ENCODE measurements at regions not wholly inside any gene's neighbourhood (a gene's known extent, or its start where the extent isn't known, plus 50 kb on each side); places are given as distances from the start of the nearest gene placed in this dataset.

- intact Hi-C loops (cut with micrococcal nuclease; ENCODE audit: unreplicated experiment), result no loop called here
- POLR2A ChIA-PET (ENCODE audit: low non-redundant PET), result no interaction called here
- CTCF ChIA-PET, result no interaction called here
- DNase-seq (ENCODE audit: low spot score), result no peak
- TF ChIP-seq EZH2 (IDR thresholded peaks at IDR 0.05; ENCODE audit: borderline replicate concordance, low read depth, low read length, poor library complexity, severe bottlenecking) (no peak), CTCF (conservative IDR thresholded peaks at IDR 0.05; ENCODE audit: low read depth, low read length) (no peak)
- Histone ChIP-seq H3K9me3 (ENCODE audit: low read depth, low read length, poor library complexity, severe bottlenecking) (no peaks in the 10 kb centered on the region), H3K27ac (ENCODE audit: low read depth, low read length, poor library complexity, severe bottlenecking) (no peak overlapping the region), H3K4me3 (ENCODE audit: low read depth, low read length, poor library complexity, severe bottlenecking) (no peak overlapping the region), H3K4me1 (ENCODE audit: insufficient read depth, low read length, poor library complexity, severe bottlenecking) (no peaks in the 10 kb centered on the region), H3K36me3 (ENCODE audit: insufficient read depth, low read length, poor library complexity, severe bottlenecking) (no peaks in the 10 kb centered on the region), H3K27me3 (replicated peaks; ENCODE audit: insufficient read depth, low read depth, low read length, poor library complexity) (no peaks in the 10 kb centered on the region)
- BruUV-seq (replicated peaks), result no TSS peak
These were observed 120.1 kb downstream of the NUFIP1 start for GRCh38 chr13:44869167-44869566.

- H3K36me3 ChIP-seq (ENCODE audit: insufficient read depth, low read length, poor library complexity, severe bottlenecking), result no peaks in the 10 kb centered on the region
- H3K27me3 ChIP-seq (replicated peaks; ENCODE audit: insufficient read depth, low read depth, low read length, poor library complexity), result no peaks in the 10 kb centered on the region
- no peak overlapping the region for H3K4me3 ChIP-seq (ENCODE audit: low read depth, low read length, poor library complexity, severe bottlenecking)
- H3K4me1 ChIP-seq (ENCODE audit: insufficient read depth, low read length, poor library complexity, severe bottlenecking), result no peaks in the 10 kb centered on the region
- no TSS peak for BruUV-seq (replicated peaks)
- H3K27ac ChIP-seq (ENCODE audit: low read depth, low read length, poor library complexity, severe bottlenecking), result no peak overlapping the region
- CTCF ChIA-PET, result no interaction called here
- DNase-seq (ENCODE audit: low spot score), result no peak
- POLR2A ChIA-PET (ENCODE audit: low non-redundant PET), result no interaction called here
- TF ChIP-seq CTCF (conservative IDR thresholded peaks at IDR 0.05; ENCODE audit: low read depth, low read length) (no peak), EZH2 (IDR thresholded peaks at IDR 0.05; ENCODE audit: borderline replicate concordance, low read depth, low read length, poor library complexity, severe bottlenecking) (no peak)
- intact Hi-C loops (cut with micrococcal nuclease; ENCODE audit: unreplicated experiment), result no loop called here
- no peaks in the 10 kb centered on the region for H3K9me3 ChIP-seq (ENCODE audit: low read depth, low read length, poor library complexity, severe bottlenecking)
These were observed 120.9 kb downstream of the NUFIP1 start for GRCh38 chr13:44868397-44868796.

- H3K9me3 ChIP-seq (ENCODE audit: low read depth, low read length, poor library complexity, severe bottlenecking), result no peaks in the 10 kb centered on the region
- no peaks in the 10 kb centered on the region for H3K27me3 ChIP-seq (replicated peaks; ENCODE audit: insufficient read depth, low read depth, low read length, poor library complexity)
- no peak for DNase-seq (ENCODE audit: low spot score)
- H3K4me1 ChIP-seq (ENCODE audit: insufficient read depth, low read length, poor library complexity, severe bottlenecking), result no peaks in the 10 kb centered on the region
- TF ChIP-seq CTCF (conservative IDR thresholded peaks at IDR 0.05; ENCODE audit: low read depth, low read length) (no peak), EZH2 (IDR thresholded peaks at IDR 0.05; ENCODE audit: borderline replicate concordance, low read depth, low read length, poor library complexity, severe bottlenecking) (no peak)
- no peak overlapping the region for H3K4me3 ChIP-seq (ENCODE audit: low read depth, low read length, poor library complexity, severe bottlenecking)
- no peaks in the 10 kb centered on the region for H3K36me3 ChIP-seq (ENCODE audit: insufficient read depth, low read length, poor library complexity, severe bottlenecking)
- CTCF ChIA-PET, result no interaction called here
- POLR2A ChIA-PET (ENCODE audit: low non-redundant PET), result no interaction called here
- no peak overlapping the region for H3K27ac ChIP-seq (ENCODE audit: low read depth, low read length, poor library complexity, severe bottlenecking)
- BruUV-seq (replicated peaks), result no TSS peak
- intact Hi-C loops (cut with micrococcal nuclease; ENCODE audit: unreplicated experiment), result no loop called here
These were observed 121.4 kb downstream of the NUFIP1 start for GRCh38 chr13:44867825-44868224.
